ENCODE measurements at regions not wholly inside any gene's neighbourhood (a gene's known extent, or its start where the extent isn't known, plus 50 kb on each side); places are given as distances from the start of the nearest gene placed in this dataset.

DNA sequence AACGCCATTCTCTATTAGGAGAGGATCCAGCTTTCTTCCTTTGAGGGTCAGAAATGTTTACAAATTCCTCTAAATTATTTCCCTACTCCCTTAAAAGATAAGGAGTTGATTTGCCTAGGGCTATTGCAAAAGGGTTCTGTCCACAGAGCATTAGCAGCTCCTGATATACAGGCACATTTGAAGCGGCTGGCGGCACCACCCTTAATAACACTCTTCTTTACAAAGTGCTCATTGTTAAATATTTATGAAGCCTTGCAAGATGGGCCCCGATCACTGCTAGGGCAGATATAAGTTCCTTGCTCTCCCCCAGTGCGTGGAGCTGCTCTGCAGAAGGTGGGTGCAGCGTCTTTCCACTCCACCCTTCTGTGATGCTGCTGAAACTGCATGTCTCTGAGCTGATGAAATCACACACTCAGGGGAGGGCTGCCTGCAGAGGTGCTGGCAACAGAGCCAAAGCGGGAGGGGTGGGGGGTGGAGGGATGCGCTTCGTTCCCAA, 116.7 kb upstream of the NTM start:
- intact Hi-C loops (cut with DNase I) = no loop called here
- Histone ChIP-seq H3K4me3 (no peak overlapping the region), H3K27me3 (no peaks in the 10 kb centered on the region), H3K27ac (no peak overlapping the region), H3K4me1 (no peaks in the 10 kb centered on the region), H3K9me3 (no peaks in the 10 kb centered on the region), H3K36me3 (no peaks in the 10 kb centered on the region)
- TF ChIP-seq POLR2A (IDR thresholded peaks at IDR 0.05) (no peak), POLR2AphosphoS5 (IDR thresholded peaks at IDR 0.05; ENCODE audit: insufficient read depth in 1 of 2, low read depth in 1 of 2) (no peak)
- TF ChIP-seq, protein P1, sequence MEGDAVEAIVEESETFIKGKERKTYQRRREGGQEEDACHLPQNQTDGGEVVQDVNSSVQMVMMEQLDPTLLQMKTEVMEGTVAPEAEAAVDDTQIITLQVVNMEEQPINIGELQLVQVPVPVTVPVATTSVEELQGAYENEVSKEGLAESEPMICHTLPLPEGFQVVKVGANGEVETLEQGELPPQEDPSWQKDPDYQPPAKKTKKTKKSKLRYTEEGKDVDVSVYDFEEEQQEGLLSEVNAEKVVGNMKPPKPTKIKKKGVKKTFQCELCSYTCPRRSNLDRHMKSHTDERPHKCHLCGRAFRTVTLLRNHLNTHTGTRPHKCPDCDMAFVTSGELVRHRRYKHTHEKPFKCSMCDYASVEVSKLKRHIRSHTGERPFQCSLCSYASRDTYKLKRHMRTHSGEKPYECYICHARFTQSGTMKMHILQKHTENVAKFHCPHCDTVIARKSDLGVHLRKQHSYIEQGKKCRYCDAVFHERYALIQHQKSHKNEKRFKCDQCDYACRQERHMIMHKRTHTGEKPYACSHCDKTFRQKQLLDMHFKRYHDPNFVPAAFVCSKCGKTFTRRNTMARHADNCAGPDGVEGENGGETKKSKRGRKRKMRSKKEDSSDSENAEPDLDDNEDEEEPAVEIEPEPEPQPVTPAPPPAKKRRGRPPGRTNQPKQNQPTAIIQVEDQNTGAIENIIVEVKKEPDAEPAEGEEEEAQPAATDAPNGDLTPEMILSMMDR (IDR thresholded peaks at IDR 0.05) = no peak
- no peak for DNase-seq (ENCODE audit: extremely low spot score in 2 of 2)

DNA sequence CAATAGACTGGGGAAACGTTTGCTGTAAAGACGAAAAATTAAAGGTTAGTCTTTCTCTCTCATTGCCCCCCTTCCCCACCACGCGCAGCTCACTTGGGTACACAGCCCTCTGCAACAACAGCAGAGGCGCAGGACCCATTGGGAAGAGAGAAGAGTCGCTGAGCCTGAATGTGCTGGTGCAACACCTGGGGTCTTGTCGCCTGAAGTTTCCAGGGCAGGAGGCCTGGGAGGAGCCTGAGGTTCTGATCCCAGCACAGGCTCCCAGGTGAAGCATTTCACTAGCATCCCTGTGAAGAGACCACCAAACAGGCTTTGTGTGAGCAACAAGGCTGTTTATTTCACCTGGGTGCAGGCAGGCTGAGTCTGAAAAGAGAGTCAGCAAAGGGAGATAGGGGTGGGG, 116.2 kb upstream of the NTM start:
- no peaks in the 10 kb centered on the region for H3K36me3 ChIP-seq
- no peaks in the 10 kb centered on the region for H3K9me3 ChIP-seq
- DNase-seq (ENCODE audit: extremely low spot score in 2 of 2) = no peak
- intact Hi-C loops (cut with DNase I) = no loop called here
- TF ChIP-seq, protein P1 (IDR thresholded peaks at IDR 0.05) = no peak
- TF ChIP-seq POLR2A (IDR thresholded peaks at IDR 0.05) (no peak), POLR2AphosphoS5 (IDR thresholded peaks at IDR 0.05; ENCODE audit: insufficient read depth in 1 of 2, low read depth in 1 of 2) (no peak)
- no peaks in the 10 kb centered on the region for H3K4me1 ChIP-seq
- H3K27me3 ChIP-seq = no peaks in the 10 kb centered on the region
- H3K27ac ChIP-seq = no peak overlapping the region
- no peak overlapping the region for H3K4me3 ChIP-seq

DNA sequence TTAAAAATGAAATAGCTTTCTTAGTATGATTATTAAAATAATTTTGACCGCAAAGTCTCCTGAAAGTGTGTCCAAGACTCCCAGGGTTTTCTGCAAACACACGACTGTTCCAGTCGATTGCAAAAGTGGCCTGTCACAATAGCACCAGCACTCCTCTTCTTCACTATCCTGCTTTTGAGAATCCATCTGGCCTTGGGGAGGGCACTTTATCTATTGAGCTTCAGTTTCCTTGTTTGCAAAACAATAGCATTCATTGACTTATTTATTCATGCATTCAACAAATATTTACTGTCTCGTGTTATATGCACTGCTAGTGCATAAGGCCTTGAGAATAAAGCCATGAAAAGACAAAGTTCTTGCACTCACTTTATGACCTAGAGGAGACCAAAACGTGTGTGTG, 96.2 kb upstream of the NTM start:
- no peak overlapping the region for H3K27ac ChIP-seq
- H3K4me1 ChIP-seq = no peaks in the 10 kb centered on the region
- no peak for DNase-seq (ENCODE audit: extremely low spot score in 2 of 2)
- H3K9me3 ChIP-seq = no peaks in the 10 kb centered on the region
- H3K27me3 ChIP-seq = no peaks in the 10 kb centered on the region
- TF ChIP-seq POLR2A (IDR thresholded peaks at IDR 0.05) (no peak), POLR2AphosphoS5 (IDR thresholded peaks at IDR 0.05; ENCODE audit: insufficient read depth in 1 of 2, low read depth in 1 of 2) (no peak)
- TF ChIP-seq, protein P1 (IDR thresholded peaks at IDR 0.05) = no peak
- no peaks in the 10 kb centered on the region for H3K36me3 ChIP-seq
- intact Hi-C loops (cut with DNase I) = no loop called here
- H3K4me3 ChIP-seq = no peak overlapping the region

DNA sequence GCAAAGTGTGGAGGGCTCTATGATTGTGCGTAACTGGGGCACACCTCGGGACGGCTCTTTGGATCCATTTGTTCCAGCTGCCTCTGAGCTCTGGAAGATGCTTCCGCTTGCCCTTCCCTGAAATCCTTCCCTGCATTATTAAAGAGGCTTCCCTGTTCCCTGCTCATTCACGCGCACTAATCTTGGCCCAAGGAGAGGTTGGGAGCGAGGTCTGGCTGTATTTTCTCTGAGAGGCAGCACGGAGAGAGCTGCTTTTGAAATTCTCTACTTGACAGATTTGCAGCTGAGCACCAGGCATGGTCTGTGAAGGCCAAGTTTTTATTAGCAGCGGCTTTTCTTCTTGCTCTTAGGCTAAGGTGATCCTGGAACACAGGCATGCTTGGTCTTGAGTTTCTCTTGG, 94.8 kb upstream of the NTM start:
- Histone ChIP-seq H3K4me1 (no peaks in the 10 kb centered on the region), H3K27ac (no peak overlapping the region), H3K36me3 (no peaks in the 10 kb centered on the region), H3K9me3 (no peaks in the 10 kb centered on the region), H3K4me3 (no peak overlapping the region), H3K27me3 (no peaks in the 10 kb centered on the region)
- TF ChIP-seq POLR2A (IDR thresholded peaks at IDR 0.05) = no peak
- TF ChIP-seq, protein P1 (IDR thresholded peaks at IDR 0.05) = no peak
- TF ChIP-seq POLR2AphosphoS5 (IDR thresholded peaks at IDR 0.05; ENCODE audit: insufficient read depth in 1 of 2, low read depth in 1 of 2) = no peak
- intact Hi-C loops (cut with DNase I) = no loop called here
- no peak for DNase-seq (ENCODE audit: extremely low spot score in 2 of 2)

DNA sequence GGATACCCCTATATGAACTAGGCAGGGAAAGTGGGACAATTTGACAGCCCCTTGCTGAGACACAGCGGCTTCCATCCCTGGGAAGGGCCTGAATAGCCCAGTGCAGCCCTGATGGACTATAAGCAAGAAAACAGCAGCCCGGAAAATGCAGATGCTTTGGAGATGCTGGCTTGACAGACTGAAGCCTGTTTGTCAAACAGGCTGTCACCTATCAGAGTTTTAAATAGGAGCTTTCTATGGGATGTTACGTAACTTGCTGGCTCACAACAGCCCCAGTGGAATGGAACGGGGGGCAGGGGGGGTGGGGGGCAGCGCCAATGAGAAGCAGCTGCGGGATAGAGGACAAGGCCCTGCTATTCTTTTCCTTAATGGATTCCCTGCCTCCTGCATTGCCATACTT, 91.9 kb upstream of the NTM start:
- H3K4me3 ChIP-seq = no peak overlapping the region
- H3K36me3 ChIP-seq = no peaks in the 10 kb centered on the region
- no peaks in the 10 kb centered on the region for H3K4me1 ChIP-seq
- TF ChIP-seq POLR2A (IDR thresholded peaks at IDR 0.05) (no peak), POLR2AphosphoS5 (IDR thresholded peaks at IDR 0.05; ENCODE audit: insufficient read depth in 1 of 2, low read depth in 1 of 2) (no peak)
- TF ChIP-seq, protein P1 (IDR thresholded peaks at IDR 0.05) = no peak
- H3K9me3 ChIP-seq = no peaks in the 10 kb centered on the region
- no peak for DNase-seq (ENCODE audit: extremely low spot score in 2 of 2)
- no peaks in the 10 kb centered on the region for H3K27me3 ChIP-seq
- no peak overlapping the region for H3K27ac ChIP-seq
- intact Hi-C loops (cut with DNase I) = no loop called here
